C4-2B (cell line): ENCODE measurements at regions not wholly inside any gene's neighbourhood (a gene's known extent, or its start where the extent isn't known, plus 50 kb on each side); places are given as distances from the start of the nearest gene placed in this dataset.

Experiments used
- CTCF ChIP-seq: fragments of 450-650 bp; conservative IDR thresholded peaks from 2 replicates; pipeline ENCODE4 v1.5.1; 2017; ENCODE audit warnings: mild to moderate bottlenecking
- ZFX ChIP-seq: fragments of 450-650 bp; IDR thresholded peaks from 2 replicates; pipeline ENCODE4 v1.6.1; 2017

- no peak for TF ChIP-seq CTCF
- no peak for TF ChIP-seq ZFX
These were observed 295.5 kb downstream of the ZSWIM6 start for GRCh38 chr5:61627531-61627930.
